ENCODE measurements at regions not wholly inside any gene's neighbourhood (a gene's known extent, or its start where the extent isn't known, plus 50 kb on each side); places are given as distances from the start of the nearest gene placed in this dataset.
"Not testable (repeated sequence)": the region's sequence is repeated elsewhere in the genome, so short reads cannot be mapped to it uniquely, and the experiment has no call there.

DNA sequence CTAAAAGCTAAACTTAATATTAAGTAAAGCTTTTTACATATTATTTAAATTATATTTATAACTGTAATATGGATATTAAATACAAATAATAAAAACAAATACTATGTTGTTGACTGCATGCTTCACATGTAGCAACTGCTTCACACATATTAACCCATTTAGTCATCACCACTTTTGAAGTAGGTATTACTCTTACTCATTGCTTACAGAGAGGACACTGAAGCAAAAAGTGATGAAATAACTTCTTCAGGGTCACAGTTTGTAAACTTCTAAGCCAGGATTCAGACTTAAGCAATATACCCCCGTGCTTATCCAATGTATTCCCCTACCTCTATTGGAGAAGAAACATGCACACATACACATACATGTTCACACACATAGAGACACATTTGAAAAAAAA lies 166.6 kb downstream of the DKK2 start:
- DNase-seq (ENCODE audit: low spot score): no peak

DNA sequence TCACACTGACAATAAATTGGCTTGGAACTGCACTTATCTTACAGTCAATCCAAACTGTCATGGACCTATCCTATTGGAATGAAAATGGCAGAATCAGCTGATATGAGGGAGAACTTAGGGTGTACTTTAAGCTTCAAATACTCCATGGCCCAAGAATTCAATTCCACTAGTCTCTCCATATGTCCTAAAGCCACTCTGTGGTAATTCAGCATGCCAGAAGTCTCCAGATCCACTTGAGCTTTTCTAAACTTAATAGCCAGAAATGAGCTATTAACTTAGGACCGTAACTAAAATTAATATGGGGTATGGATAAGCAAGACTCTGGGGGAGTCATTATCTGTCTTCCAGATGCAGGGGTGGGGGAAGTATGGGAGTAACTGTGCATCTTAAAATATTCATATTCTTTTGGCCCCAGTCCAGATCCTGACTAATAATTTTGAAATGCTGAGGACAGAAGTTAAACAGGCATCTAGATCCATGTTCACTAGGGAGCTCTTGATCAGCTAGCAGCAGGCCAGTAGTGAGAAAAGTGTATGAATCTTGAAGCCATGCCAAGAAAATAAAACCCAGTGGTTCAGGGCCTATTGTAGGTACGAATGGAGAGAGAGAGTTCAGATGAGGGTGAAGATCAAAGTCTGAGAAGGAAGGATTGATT lies 167.6 kb downstream of the DKK2 start:
- DNase-seq (ENCODE audit: low spot score): no peak

- DNase-seq (ENCODE audit: low spot score): no peak
Measured at GRCh38 chr4:106864231-106864630, 171.9 kb downstream of the DKK2 start.

- DNase-seq (ENCODE audit: low spot score): no peak
Measured at GRCh38 chr4:106854569-106855351, 181.4 kb downstream of the DKK2 start.

- DNase-seq (ENCODE audit: low spot score): no peak
Measured at GRCh38 chr4:106852426-106852825, 183.7 kb downstream of the DKK2 start.

DNA sequence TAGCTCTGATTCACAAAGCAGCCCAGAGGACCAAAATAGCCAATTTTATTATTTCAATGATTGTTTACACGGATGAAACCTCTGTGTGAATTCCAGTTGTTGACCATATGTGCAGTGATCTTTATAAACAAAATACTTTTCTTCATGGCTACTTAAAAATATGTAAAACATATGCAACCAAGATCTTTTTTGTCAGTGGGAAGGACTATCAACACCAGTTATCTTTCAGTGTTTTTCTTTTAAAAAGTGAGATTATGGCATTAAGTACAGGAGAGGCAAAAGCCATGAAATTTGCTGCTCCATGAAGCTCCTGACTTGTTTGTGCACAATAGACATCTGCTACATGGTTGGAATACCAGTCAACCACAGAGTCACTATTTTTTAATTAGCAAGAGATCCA lies 184.4 kb downstream of the DKK2 start:
- DNase-seq (ENCODE audit: low spot score): no peak

DNA sequence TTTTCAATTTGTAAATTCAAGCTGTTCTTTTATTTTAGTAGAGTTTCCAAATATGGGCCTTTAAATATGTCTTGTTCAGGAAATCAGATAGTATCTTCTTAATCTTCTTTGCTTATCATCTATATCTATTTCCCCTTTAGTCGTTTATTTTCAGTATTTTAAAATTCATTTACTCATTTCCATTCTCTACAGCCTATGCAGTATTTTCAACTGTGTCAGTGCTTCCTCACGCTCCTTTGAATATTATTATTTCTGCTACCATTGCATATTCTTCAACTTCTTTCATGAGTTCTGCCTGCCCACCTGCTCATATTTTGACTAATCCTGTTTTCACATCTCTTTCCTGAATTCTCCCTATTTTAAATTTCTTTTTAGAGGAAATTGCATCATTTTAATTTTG lies 185.4 kb downstream of the DKK2 start:
- no peak for DNase-seq (ENCODE audit: low spot score)

GRCh38 chr4:106835919-106836318 lies 200.2 kb downstream of the DKK2 start:
- DNase-seq (ENCODE audit: low spot score): no peak

DNA sequence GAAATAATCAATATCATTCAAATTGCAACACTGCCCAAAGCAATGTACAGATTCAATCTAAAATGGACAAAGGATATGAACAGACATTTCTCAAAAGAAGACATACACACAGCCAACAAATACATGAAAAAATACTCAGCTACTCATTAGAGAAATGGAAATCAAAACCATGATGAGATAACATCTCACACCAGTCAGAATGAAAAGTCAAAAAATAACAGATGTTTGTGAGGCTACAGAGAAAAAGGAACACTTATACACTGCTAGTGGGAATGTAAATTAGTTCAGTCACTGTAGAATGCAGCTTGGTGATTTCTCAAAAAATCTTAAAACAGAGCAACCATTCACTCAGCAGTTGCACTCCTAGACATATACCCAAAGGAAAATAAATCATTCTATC lies 205.2 kb downstream of the DKK2 start:
- DNase-seq (ENCODE audit: low spot score): no peak

GRCh38 chr4:106818764-106819163 lies 217.3 kb downstream of the DKK2 start:
- DNase-seq (ENCODE audit: low spot score): no peak

GRCh38 chr4:106816496-106816895 lies 219.6 kb downstream of the DKK2 start:
- DNase-seq (ENCODE audit: low spot score): no peak

GRCh38 chr4:106810122-106810521 lies 226.0 kb downstream of the DKK2 start:
- no peak for DNase-seq (ENCODE audit: low spot score)

DNA sequence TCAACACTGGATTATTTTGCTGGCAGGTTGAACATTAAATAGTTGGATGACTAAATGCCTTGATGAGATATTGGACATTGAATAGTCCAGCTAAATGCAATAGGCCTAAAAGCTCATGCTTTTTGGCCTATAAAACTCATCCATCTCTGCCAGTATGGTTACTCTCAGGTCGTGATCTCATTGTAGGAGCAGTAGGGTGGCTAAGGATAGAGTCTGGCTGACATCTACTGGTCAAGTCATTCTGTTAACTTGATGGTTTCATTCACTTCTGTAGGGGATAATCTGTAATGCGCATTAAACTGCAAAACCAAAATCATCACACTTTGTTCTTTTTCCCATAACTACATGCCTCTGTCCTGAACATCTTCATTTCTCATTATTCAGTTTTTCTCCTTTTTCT lies 227.0 kb downstream of the DKK2 start:
- peak; percentile 17 for DNase-seq (ENCODE audit: low spot score)

- DNase-seq (ENCODE audit: low spot score): no peak
Measured at GRCh38 chr4:106806158-106806797, 229.8 kb downstream of the DKK2 start.

GRCh38 chr4:106803083-106803482 lies 233.0 kb downstream of the DKK2 start:
- no peak for DNase-seq (ENCODE audit: low spot score)

GRCh38 chr4:106801386-106801785 lies 234.7 kb downstream of the DKK2 start:
- no peak for DNase-seq (ENCODE audit: low spot score)

GRCh38 chr4:106796876-106797275 lies 239.2 kb downstream of the DKK2 start:
- DNase-seq (ENCODE audit: low spot score): no peak

GRCh38 chr4:106795326-106795725 lies 240.8 kb downstream of the DKK2 start:
- no peak for DNase-seq (ENCODE audit: low spot score)

DNA sequence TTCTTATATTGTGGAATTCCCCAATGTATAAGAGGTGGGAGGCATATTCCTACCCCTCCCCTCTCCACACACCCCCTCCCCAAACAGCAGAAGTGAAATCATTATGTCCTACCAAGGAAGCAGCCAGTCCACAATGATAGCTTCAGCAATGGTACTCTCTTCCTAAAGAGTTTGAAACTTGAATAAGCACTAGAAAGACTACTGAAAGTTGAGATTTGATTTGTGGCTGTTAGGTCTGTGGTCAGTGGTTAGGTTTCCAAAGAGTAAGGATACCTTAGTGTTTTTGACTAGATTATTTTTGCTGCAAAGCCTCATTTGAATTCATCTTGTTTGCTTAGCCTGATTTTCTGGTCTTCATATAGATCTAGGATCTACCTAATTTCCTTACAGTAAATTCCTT lies 242.2 kb downstream of the DKK2 start:
- DNase-seq (ENCODE audit: low spot score): no peak

- DNase-seq (ENCODE audit: low spot score): no peak
Measured at GRCh38 chr4:106775636-106776035, 260.5 kb downstream of the DKK2 start.

DNA sequence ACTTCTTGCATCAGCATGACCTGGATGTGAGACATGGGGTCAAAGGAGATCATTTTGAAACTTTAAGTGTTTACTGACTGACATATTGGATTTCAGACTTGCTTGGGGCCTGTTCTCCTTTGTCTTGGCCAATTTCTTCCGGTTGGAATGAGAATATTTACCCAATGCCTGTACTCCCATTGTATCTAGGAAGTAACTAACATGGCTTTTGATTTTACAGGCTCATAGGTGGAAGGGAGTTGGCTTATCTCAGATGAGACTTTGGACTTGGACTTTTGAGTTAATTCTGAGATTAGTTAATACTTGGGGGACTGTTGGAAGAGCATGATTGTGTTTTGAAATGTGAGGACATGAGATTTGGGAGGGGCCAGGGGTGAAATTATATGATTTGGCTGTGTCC lies 262.1 kb downstream of the DKK2 start:
- DNase-seq (ENCODE audit: low spot score): not testable (repeated sequence)

DNA sequence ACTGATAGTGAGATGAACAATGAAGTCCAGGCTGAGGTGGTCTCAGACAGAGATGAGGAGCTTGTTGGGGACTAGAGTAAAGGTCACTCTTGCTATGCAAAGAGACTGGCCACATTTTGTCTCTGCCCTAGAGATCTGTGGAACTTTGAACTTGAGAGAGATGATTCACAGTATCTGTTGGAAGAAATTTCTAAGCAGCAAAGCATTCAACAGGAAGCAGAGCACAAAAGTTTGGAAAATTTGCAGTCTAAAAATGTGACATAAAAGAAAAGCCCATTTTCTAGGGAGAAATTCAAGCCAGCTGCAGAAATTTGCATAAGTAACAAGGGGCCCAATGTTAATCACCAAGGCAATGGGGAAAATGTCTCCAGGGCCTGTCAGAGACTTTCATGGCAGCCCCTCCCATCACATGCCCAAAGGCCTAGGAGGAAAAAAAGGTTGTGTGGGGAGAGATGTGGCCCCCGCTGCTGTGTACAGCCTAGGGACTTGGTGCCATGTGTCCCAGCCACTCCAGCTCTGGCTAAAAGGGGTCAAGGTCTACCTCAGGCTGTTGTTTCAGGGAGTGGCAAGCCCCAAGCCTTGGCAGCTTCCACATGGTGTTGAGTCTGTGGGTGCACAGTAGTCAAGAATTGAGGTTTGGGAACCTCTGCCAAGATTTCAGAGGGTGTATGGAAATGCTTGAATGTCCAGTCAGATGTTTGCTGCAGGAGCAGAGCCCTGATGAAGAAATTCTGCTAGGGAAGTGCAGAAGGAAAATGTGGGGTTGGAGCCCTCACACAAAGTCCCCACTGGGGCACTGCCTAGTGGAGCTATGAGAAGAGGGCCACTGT lies 262.8 kb downstream of the DKK2 start:
- DNase-seq (ENCODE audit: low spot score): no peak

All from cerebellar cortex (tissue), 1 donor.